ENCODE measurements at regions not wholly inside any gene's neighbourhood (a gene's known extent, or its start where the extent isn't known, plus 50 kb on each side); places are given as distances from the start of the nearest gene placed in this dataset.

GRCh38 chr2:190763901-190764514 lies 115.1 kb downstream of the NAB1 start:
- TF ChIP-seq POLR2A (IDR thresholded peaks at IDR 0.05) (no peak), CTCF (IDR thresholded peaks at IDR 0.05) (no peak)

All from suprapubic skin (tissue), 3 donors.